ENCODE measurements at regions not wholly inside any gene's neighbourhood (a gene's known extent, or its start where the extent isn't known, plus 50 kb on each side); places are given as distances from the start of the nearest gene placed in this dataset.

GRCh38 chr4:96756584-96756983, 916.7 kb downstream of the PDHA2 start:
- no peak for DNase-seq
- in situ Hi-C loops (cut with HindIII; ENCODE audit: low pct_ligation_motif_present, low pct_unique_long_range_greater_than_20kb, low sequenced_read_pairs), result no loop called here

GRCh38 chr4:96763546-96763945, 923.7 kb downstream of the PDHA2 start:
- no peak for DNase-seq
- in situ Hi-C loops (cut with HindIII; ENCODE audit: low pct_ligation_motif_present, low pct_unique_long_range_greater_than_20kb, low sequenced_read_pairs), result no loop called here

GRCh38 chr4:96766359-96766758, 926.5 kb downstream of the PDHA2 start:
- no peak for DNase-seq
- in situ Hi-C loops (cut with HindIII; ENCODE audit: low pct_ligation_motif_present, low pct_unique_long_range_greater_than_20kb, low sequenced_read_pairs), result no loop called here

- no peak for DNase-seq
- in situ Hi-C loops (cut with HindIII; ENCODE audit: low pct_ligation_motif_present, low pct_unique_long_range_greater_than_20kb, low sequenced_read_pairs), result no loop called here
Measured at GRCh38 chr4:96767815-96768480, 928.1 kb downstream of the PDHA2 start.

- in situ Hi-C loops (cut with HindIII; ENCODE audit: low pct_ligation_motif_present, low pct_unique_long_range_greater_than_20kb, low sequenced_read_pairs), result no loop called here
- DNase-seq, result no peak
Measured at GRCh38 chr4:96775501-96775900, 935.6 kb downstream of the PDHA2 start.

GRCh38 chr4:96776920-96777527, 937.1 kb downstream of the PDHA2 start:
- in situ Hi-C loops (cut with HindIII; ENCODE audit: low pct_ligation_motif_present, low pct_unique_long_range_greater_than_20kb, low sequenced_read_pairs), result no loop called here
- no peak for DNase-seq

GRCh38 chr4:96784336-96784735, 944.4 kb downstream of the PDHA2 start:
- in situ Hi-C loops (cut with HindIII; ENCODE audit: low pct_ligation_motif_present, low pct_unique_long_range_greater_than_20kb, low sequenced_read_pairs), result no loop called here
- no peak for DNase-seq

GRCh38 chr4:96786306-96786705, 946.4 kb downstream of the PDHA2 start:
- no peak for DNase-seq
- in situ Hi-C loops (cut with HindIII; ENCODE audit: low pct_ligation_motif_present, low pct_unique_long_range_greater_than_20kb, low sequenced_read_pairs), result no loop called here

- in situ Hi-C loops (cut with HindIII; ENCODE audit: low pct_ligation_motif_present, low pct_unique_long_range_greater_than_20kb, low sequenced_read_pairs), result no loop called here
- DNase-seq, result no peak
Measured at GRCh38 chr4:96787766-96788165, 947.9 kb downstream of the PDHA2 start.

GRCh38 chr4:96809563-96809962, 969.7 kb downstream of the PDHA2 start:
- in situ Hi-C loops (cut with HindIII; ENCODE audit: low pct_ligation_motif_present, low pct_unique_long_range_greater_than_20kb, low sequenced_read_pairs), result no loop called here
- no peak for DNase-seq

- DNase-seq, result no peak
- in situ Hi-C loops (cut with HindIII; ENCODE audit: low pct_ligation_motif_present, low pct_unique_long_range_greater_than_20kb, low sequenced_read_pairs), result no loop called here
Measured at GRCh38 chr4:96827086-96827485, 987.2 kb downstream of the PDHA2 start.

- DNase-seq, result no peak
- in situ Hi-C loops (cut with HindIII; ENCODE audit: low pct_ligation_motif_present, low pct_unique_long_range_greater_than_20kb, low sequenced_read_pairs), result no loop called here
Measured at GRCh38 chr4:96833831-96834230, 993.9 kb downstream of the PDHA2 start.

GRCh38 chr4:96835991-96836390, 996.1 kb downstream of the PDHA2 start:
- no peak for DNase-seq
- in situ Hi-C loops (cut with HindIII; ENCODE audit: low pct_ligation_motif_present, low pct_unique_long_range_greater_than_20kb, low sequenced_read_pairs), result no loop called here

- no peak for DNase-seq
- in situ Hi-C loops (cut with HindIII; ENCODE audit: low pct_ligation_motif_present, low pct_unique_long_range_greater_than_20kb, low sequenced_read_pairs), result no loop called here
Measured at GRCh38 chr4:96839441-96839840, 999.5 kb downstream of the PDHA2 start.

GRCh38 chr4:96841801-96842200, 1001.9 kb downstream of the PDHA2 start:
- in situ Hi-C loops (cut with HindIII; ENCODE audit: low pct_ligation_motif_present, low pct_unique_long_range_greater_than_20kb, low sequenced_read_pairs), result no loop called here
- DNase-seq, result no peak

- DNase-seq, result no peak
- in situ Hi-C loops (cut with HindIII; ENCODE audit: low pct_ligation_motif_present, low pct_unique_long_range_greater_than_20kb, low sequenced_read_pairs), result no loop called here
Measured at GRCh38 chr4:96844858-96845490, 1005.1 kb downstream of the PDHA2 start.

GRCh38 chr4:96845819-96846218, 1005.9 kb downstream of the PDHA2 start:
- DNase-seq, result no peak
- in situ Hi-C loops (cut with HindIII; ENCODE audit: low pct_ligation_motif_present, low pct_unique_long_range_greater_than_20kb, low sequenced_read_pairs), result no loop called here

- in situ Hi-C loops (cut with HindIII; ENCODE audit: low pct_ligation_motif_present, low pct_unique_long_range_greater_than_20kb, low sequenced_read_pairs), result no loop called here
- DNase-seq, result no peak
Measured at GRCh38 chr4:96874657-96875056, 1034.8 kb downstream of the PDHA2 start.

GRCh38 chr4:96879527-96879926, 1039.6 kb downstream of the PDHA2 start:
- in situ Hi-C loops (cut with HindIII; ENCODE audit: low pct_ligation_motif_present, low pct_unique_long_range_greater_than_20kb, low sequenced_read_pairs), result no loop called here
- no peak for DNase-seq

- DNase-seq, result no peak
- in situ Hi-C loops (cut with HindIII; ENCODE audit: low pct_ligation_motif_present, low pct_unique_long_range_greater_than_20kb, low sequenced_read_pairs), result no loop called here
Measured at GRCh38 chr4:96887857-96888256, 1048.0 kb downstream of the PDHA2 start.
